NCI-H1105 (cell line): ENCODE measurements at regions not wholly inside any gene's neighbourhood (a gene's known extent, or its start where the extent isn't known, plus 50 kb on each side); places are given as distances from the start of the nearest gene placed in this dataset.
"Not testable (repeated sequence)": the region's sequence is repeated elsewhere in the genome, so short reads cannot be mapped to it uniquely, and the experiment has no call there.

Source experiments
- DNase-seq: peaks from one replicate; lab custom pipeline; 2025; lab: John Stamatoyannopoulos, UW

GRCh38 chr6:4725136-4725760 lies 51.0 kb upstream of the CDYL start:
- not testable (repeated sequence) for DNase-seq

- DNase-seq = not testable (repeated sequence)
These were observed 51.5 kb upstream of the CDYL start for GRCh38 chr6:4724727-4725126.

GRCh38 chr6:4723383-4723782 lies 52.8 kb upstream of the CDYL start:
- no peak for DNase-seq

- DNase-seq = not testable (repeated sequence)
These were observed 54.8 kb upstream of the CDYL start for GRCh38 chr6:4721368-4721767.

- DNase-seq = no peak
These were observed 56.7 kb upstream of the CDYL start for GRCh38 chr6:4719491-4719890.

GRCh38 chr6:4717856-4718255 lies 58.3 kb upstream of the CDYL start:
- no peak for DNase-seq

- DNase-seq = no peak
These were observed 59.1 kb upstream of the CDYL start for GRCh38 chr6:4717124-4717523.

- no peak for DNase-seq
These were observed 61.2 kb upstream of the CDYL start for GRCh38 chr6:4714961-4715501.

- no peak for DNase-seq
These were observed 63.9 kb upstream of the CDYL start for GRCh38 chr6:4712291-4712690.

GRCh38 chr6:4707011-4707410 lies 69.2 kb upstream of the CDYL start:
- DNase-seq = no peak

- no peak for DNase-seq
These were observed 70.4 kb upstream of the CDYL start for GRCh38 chr6:4705809-4706208.

- DNase-seq = no peak
These were observed 72.8 kb upstream of the CDYL start for GRCh38 chr6:4703382-4703781.

GRCh38 chr6:4698901-4699659 lies 77.1 kb upstream of the CDYL start:
- peak; percentile 93 for DNase-seq

- DNase-seq = no peak
These were observed 82.8 kb upstream of the CDYL start for GRCh38 chr6:4693173-4693970.

GRCh38 chr6:4692664-4693063 lies 83.5 kb upstream of the CDYL start:
- DNase-seq = no peak

- DNase-seq = no peak
These were observed 87.9 kb upstream of the CDYL start for GRCh38 chr6:4687989-4688947.

- no peak for DNase-seq
These were observed 88.6 kb upstream of the CDYL start for GRCh38 chr6:4687656-4687988.

- DNase-seq = no peak
These were observed 93.6 kb upstream of the CDYL start for GRCh38 chr6:4682431-4683097.

GRCh38 chr6:4678506-4679300 lies 97.5 kb upstream of the CDYL start:
- no peak for DNase-seq

- no peak for DNase-seq
These were observed 98.5 kb upstream of the CDYL start for GRCh38 chr6:4677751-4678065.
